SK-N-SH (cell line): ENCODE measurements at regions not wholly inside any gene's neighbourhood (a gene's known extent, or its start where the extent isn't known, plus 50 kb on each side); places are given as distances from the start of the nearest gene placed in this dataset.
A peak's percentile ranks its signal among the peaks of the same experiment; 100 is the strongest.

Experiments
- CTCF ChIA-PET: fragments of 300-600, 350-600 bp; formaldehyde crosslinking; extraction: SDS; loops from one replicate; lab custom pipeline; 2021; lab: Yijun Ruan, JAX
- POLR2A ChIA-PET: fragments of 350-600 bp; sonication (Branson Sonifier 250); formaldehyde crosslinking; extraction: SDS; loops from one replicate; lab custom pipeline; 2020; ENCODE audit warnings: antibody characterized with exemption, inconsistent platforms; lab: Yijun Ruan, JAX
- DNase-seq: peaks from one replicate; pipeline ENCODE4 v3.0.0; 2012
- H2AFZ ChIP-seq: fragments of 200-600 bp; sonication (generic); 2 replicates; pipeline ENCODE4 v1.8.1; 2016; ENCODE audit warnings: antibody characterized with exemption, mild to moderate bottlenecking, low read depth
- H3F3A ChIP-seq: fragments of 200-600 bp; sonication (generic); replicated peaks from 2 replicates; pipeline ENCODE3; 2016; ENCODE audit warnings: antibody characterized with exemption, mild to moderate bottlenecking; ENCODE audit not compliant: insufficient read depth
- H3K27ac ChIP-seq, 2 experiments: fragments of 200-500 bp in 1 of 2; fragments of 200-600 bp in 1 of 2; sonication (Bioruptor generic) in 1 of 2; sonication (generic), shearing (Covaris generic) in 1 of 2; 2 replicates each; pipeline versions ENCODE4 v1.5.1 to v1.6.1; 2014 to 2016; ENCODE audit warnings: low read depth in 2 of 2, inconsistent platforms in 1 of 2, low read length in 1 of 2, mild to moderate bottlenecking in 1 of 2, mixed read lengths in 1 of 2
- H3K27me3 ChIP-seq: fragments of 200-600 bp; sonication (generic), shearing (Covaris generic); 2 replicates; pipeline ENCODE4 v1.6.1; 2016; ENCODE audit warnings: mixed run types; ENCODE audit not compliant: insufficient read depth
- H3K36me3 ChIP-seq, 2 experiments: fragments of 200-500 bp in 1 of 2; fragments of 200-600 bp in 1 of 2; sonication (Bioruptor generic) in 1 of 2; sonication (generic) in 1 of 2; replicated peaks in 1 of 2; 2 replicates each; pipeline versions ENCODE3 to v1.5.1; 2014 to 2016; ENCODE audit warnings: low read length in 1 of 2, mild to moderate bottlenecking in 1 of 2; ENCODE audit not compliant: insufficient read depth in 2 of 2, control insufficient read depth in 1 of 2
- H3K4me1 ChIP-seq, 2 experiments: fragments of 200-500 bp in 1 of 2; fragments of 200-600 bp in 1 of 2; sonication (Bioruptor generic) in 1 of 2; sonication (generic), shearing (Covaris generic) in 1 of 2; 2 replicates each; pipeline versions ENCODE4 v1.5.1 to v1.6.1; 2014 to 2016; ENCODE audit warnings: low read depth in 1 of 2, low read length in 1 of 2, mixed run types in 1 of 2; ENCODE audit not compliant: insufficient read depth in 2 of 2, control insufficient read depth in 1 of 2
- H3K4me2 ChIP-seq: fragments of 200-600 bp; sonication (generic), shearing (Covaris generic); 2 replicates; pipeline ENCODE4 v1.6.1; 2017; ENCODE audit warnings: mixed run types
- H3K4me3 ChIP-seq, 2 experiments: fragments of 200-500 bp in 1 of 2; fragments of 200-600 bp in 1 of 2; sonication (Bioruptor generic) in 1 of 2; sonication (generic), shearing (Covaris generic) in 1 of 2; 2 replicates each; pipeline versions ENCODE4 v1.5.1 to v1.8.1; 2014 to 2016; ENCODE audit warnings: low read depth in 2 of 2, inconsistent platforms in 1 of 2, low read length in 1 of 2, mild to moderate bottlenecking in 1 of 2, mixed read lengths in 1 of 2, moderate library complexity in 1 of 2
- H3K79me2 ChIP-seq: fragments of 200-600 bp; sonication (generic); 2 replicates; pipeline ENCODE4 v1.8.1; 2017; ENCODE audit warnings: mild to moderate bottlenecking; ENCODE audit not compliant: insufficient read depth
- H3K9ac ChIP-seq: fragments of 200-600 bp; sonication (generic); 2 replicates; pipeline ENCODE4 v1.6.1; 2017; ENCODE audit warnings: mixed run types
- H3K9me2 ChIP-seq: fragments of 200-600 bp; sonication (generic); 2 replicates; pipeline ENCODE4 v1.6.1; 2017; ENCODE audit warnings: mixed run types
- H3K9me3 ChIP-seq: fragments of 200-600 bp; sonication (generic); 2 replicates; pipeline ENCODE4 v1.6.1; 2017; ENCODE audit warnings: mixed run types, mild to moderate bottlenecking, moderate library complexity
- H4K20me1 ChIP-seq: fragments of 200-600 bp; sonication (generic); 2 replicates; pipeline ENCODE4 v1.6.1; 2017; ENCODE audit warnings: mild to moderate bottlenecking, mixed run types; ENCODE audit not compliant: insufficient read depth
- CHD2 ChIP-seq: fragments of 150-350 bp; IDR thresholded peaks from 2 replicates; pipeline ENCODE4 v1.6.1; 2018; ENCODE audit warnings: low read length; ENCODE audit not compliant: partially characterized antibody
- ELF1 ChIP-seq: IDR thresholded peaks from 2 replicates; pipeline ENCODE4 v1.4.0; 2012
- EP300 ChIP-seq, 2 experiments: IDR thresholded peaks; 2 replicates each; pipeline versions ENCODE4 v1.4.0 to v1.6.1; 2012; ENCODE audit warnings: borderline replicate concordance in 1 of 2, low read depth in 1 of 2, low read length in 1 of 2
- FOSL2 ChIP-seq: IDR thresholded peaks from 2 replicates; pipeline ENCODE4 v1.4.0; 2012; ENCODE audit warnings: low read depth, mild to moderate bottlenecking, moderate library complexity, borderline replicate concordance
- FOXJ3 ChIP-seq: sonication (generic); formaldehyde crosslinking; IDR thresholded peaks from 2 replicates; pipeline ENCODE4 v1.5.1; 2020; ENCODE audit warnings: mild to moderate bottlenecking, missing genetic modification reagents
- GABPA ChIP-seq: IDR thresholded peaks from 2 replicates; pipeline ENCODE4 v1.4.0; 2012; ENCODE audit warnings: low read depth, mild to moderate bottlenecking
- MEF2A ChIP-seq: IDR thresholded peaks from 2 replicates; pipeline ENCODE4 v1.4.0; 2012; ENCODE audit warnings: low read depth, borderline replicate concordance
- MXI1 ChIP-seq: IDR thresholded peaks from 2 replicates; pipeline ENCODE4 v1.6.1; 2012; ENCODE audit warnings: mild to moderate bottlenecking, low read depth, low read length, improper control_type of control experiment
- NRF1 ChIP-seq: IDR thresholded peaks from 2 replicates; pipeline ENCODE4 v1.6.1; 2012; ENCODE audit warnings: low read depth, mild to moderate bottlenecking, low read length
- RAD21 ChIP-seq: IDR thresholded peaks from 2 replicates; pipeline ENCODE4 v1.6.1; 2012; ENCODE audit warnings: mild to moderate bottlenecking, low read length
- RCOR1 ChIP-seq: fragments of 150-350 bp; IDR thresholded peaks from 2 replicates; pipeline ENCODE4 v1.6.1; 2017; ENCODE audit warnings: antibody characterized with exemption, low read length
- RXRA ChIP-seq: IDR thresholded peaks from 2 replicates; pipeline ENCODE4 v1.4.0; 2012; ENCODE audit warnings: low read depth, mild to moderate bottlenecking, borderline replicate concordance
- TCF12 ChIP-seq: IDR thresholded peaks from 2 replicates; pipeline ENCODE4 v1.4.0; 2012
- TEAD4 ChIP-seq: IDR thresholded peaks from 2 replicates; pipeline ENCODE4 v1.4.0; 2012; ENCODE audit warnings: mild to moderate bottlenecking, borderline replicate concordance; ENCODE audit not compliant: insufficient read depth
- WGBS: methylation state at CpG from one replicate; pipeline ENCODE4 v1.1.6; 2017; ENCODE audit warnings: low lambda C conversion rate; 5-methylcytosine and 5-hydroxymethylcytosine counted together
- TF ChIP-seq, protein P1 (sequence below): IDR thresholded peaks from 2 replicates; pipeline ENCODE4; 2012
- TF ChIP-seq, protein P2 (sequence below): IDR thresholded peaks from 2 replicates; pipeline ENCODE4 v1.4.0; 2012; ENCODE audit warnings: low read depth, borderline replicate concordance
- TF ChIP-seq, protein P3 (sequence below): IDR thresholded peaks from 2 replicates; pipeline ENCODE4 v1.4.0; 2012; ENCODE audit warnings: low read depth, borderline replicate concordance
- TF ChIP-seq, protein P4 (sequence below): fragments of 200-600 bp; sonication (generic); IDR thresholded peaks from 2 replicates; pipeline ENCODE4 v1.6.1; 2017; ENCODE audit warnings: antibody characterized with exemption, mild to moderate bottlenecking, moderate library complexity

DNA sequence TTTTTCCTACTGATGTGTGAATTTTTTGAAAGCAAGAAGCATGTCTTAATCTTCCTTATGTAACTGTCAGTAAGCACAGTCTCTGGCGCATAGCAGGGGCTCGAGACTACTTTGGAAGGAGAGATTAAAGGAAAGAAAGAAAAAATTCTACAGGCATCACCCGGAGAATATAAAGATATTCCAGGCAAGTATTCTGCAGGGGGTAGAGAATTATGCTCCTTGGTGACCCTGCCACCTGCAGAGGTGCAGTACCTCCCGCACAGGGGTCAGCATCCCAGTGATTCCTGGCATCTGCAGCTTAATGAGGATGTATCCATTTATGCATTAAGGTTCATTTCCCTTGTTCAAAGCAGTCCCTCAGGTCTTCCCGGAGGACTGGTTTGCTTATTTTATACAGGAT, 87.6 kb upstream of the WLS start:
- 85% methylated on average over 5 of the region's 5 CpGs for WGBS
- no peak overlapping the region for H3K9ac ChIP-seq
- H3K79me2 ChIP-seq, result no peaks in the 10 kb centered on the region
- ChIA-PET CTCF (interaction anchor here (1.3 to 11.1 kb wide), 4 partner anchors 23 to 201 kb away, joined by 4 to 101 read pairs (median 14); no protein-coding TSS in a partner anchor), POLR2A (no interaction called here)
- H3K4me1 ChIP-seq, result peaks cover 0 to 14% of the 10 kb centered on the region in 2 experiments; a peak in 1 of 4 replicates
- no peaks in the 10 kb centered on the region for H3F3A ChIP-seq
- no peak overlapping the region for H3K4me2 ChIP-seq
- H3K4me3 ChIP-seq, result 0 out of 4 replicates have a peak overlapping the region, but pooled peaks of 1 of the 2 experiments have one; percentile 3
- no peak overlapping the region for H3K27ac ChIP-seq
- no peaks in the 10 kb centered on the region for H3K36me3 ChIP-seq
- no peaks in the 10 kb centered on the region for H3K27me3 ChIP-seq
- no peak for TF ChIP-seq TEAD4
- TF ChIP-seq TCF12, result no peak
- TF ChIP-seq FOSL2, result no peak
- TF ChIP-seq, protein P1, sequence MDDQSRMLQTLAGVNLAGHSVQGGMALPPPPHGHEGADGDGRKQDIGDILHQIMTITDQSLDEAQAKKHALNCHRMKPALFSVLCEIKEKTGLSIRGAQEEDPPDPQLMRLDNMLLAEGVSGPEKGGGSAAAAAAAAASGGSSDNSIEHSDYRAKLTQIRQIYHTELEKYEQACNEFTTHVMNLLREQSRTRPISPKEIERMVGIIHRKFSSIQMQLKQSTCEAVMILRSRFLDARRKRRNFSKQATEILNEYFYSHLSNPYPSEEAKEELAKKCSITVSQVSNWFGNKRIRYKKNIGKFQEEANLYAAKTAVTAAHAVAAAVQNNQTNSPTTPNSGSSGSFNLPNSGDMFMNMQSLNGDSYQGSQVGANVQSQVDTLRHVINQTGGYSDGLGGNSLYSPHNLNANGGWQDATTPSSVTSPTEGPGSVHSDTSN, result no peak
- TF ChIP-seq RXRA, result no peak
- TF ChIP-seq NRF1, result no peak
- no peak for DNase-seq
- no peaks in the 10 kb centered on the region for H3K9me3 ChIP-seq
- no peaks in the 10 kb centered on the region for H4K20me1 ChIP-seq
- H2AFZ ChIP-seq, result no peak overlapping the region
- H3K9me2 ChIP-seq, result no peaks in the 10 kb centered on the region

DNA sequence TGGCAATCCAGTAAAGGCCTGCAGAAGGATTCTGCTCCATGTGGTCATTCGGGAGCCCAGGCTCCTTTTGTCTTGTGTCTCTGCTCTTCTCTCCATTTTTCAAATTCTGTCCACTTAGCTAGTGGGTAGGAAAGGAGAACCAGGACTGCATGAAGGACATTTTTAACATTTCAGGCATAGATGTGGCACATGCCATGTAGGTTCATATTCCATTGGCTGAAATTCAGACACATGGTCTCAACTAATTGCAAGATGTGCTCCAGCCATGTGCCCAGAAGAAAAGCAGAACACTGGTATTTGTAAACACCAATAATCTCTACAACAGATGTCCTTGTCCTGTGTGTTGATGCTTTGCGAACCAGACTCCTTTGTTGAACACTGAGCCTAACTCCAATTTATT, 85.2 kb upstream of the WLS start:
- Histone ChIP-seq H3K36me3 (no peaks in the 10 kb centered on the region), H3K9me3 (no peaks in the 10 kb centered on the region), H2AFZ (no peak overlapping the region), H3K4me2 (no peak overlapping the region), H3K27ac (no peak overlapping the region), H3F3A (no peaks in the 10 kb centered on the region), H3K79me2 (no peaks in the 10 kb centered on the region), H3K9ac (no peak overlapping the region), H3K4me1 (peaks cover 9 to 10% of the 10 kb centered on the region in 2 experiments; a peak in 3 of 4 replicates), H3K4me3 (no peak overlapping the region), H3K9me2 (no peaks in the 10 kb centered on the region), H3K27me3 (no peaks in the 10 kb centered on the region), H4K20me1 (no peaks in the 10 kb centered on the region)
- DNase-seq, result no peak
- CTCF ChIA-PET, result interaction anchor here (11.1 kb wide), 1 partner anchor 199 kb away, joined by 101 read pairs; no protein-coding TSS in a partner anchor
- POLR2A ChIA-PET, result no interaction called here
- 74% methylated on average over 2 of the region's 2 CpGs for WGBS
- TF ChIP-seq MXI1, result no peak
- TF ChIP-seq FOXJ3 (CRISPR knock-in tag), result no peak
- no peak for TF ChIP-seq GABPA
- TF ChIP-seq TEAD4, result no peak
- TF ChIP-seq CHD2, result no peak
- no peak for TF ChIP-seq EP300 (IDR thresholded peaks at IDR 0.05; ENCODE audit: borderline replicate concordance in 1 of 2, low read depth in 1 of 2, low read length in 1 of 2)
- TF ChIP-seq, protein P2, sequence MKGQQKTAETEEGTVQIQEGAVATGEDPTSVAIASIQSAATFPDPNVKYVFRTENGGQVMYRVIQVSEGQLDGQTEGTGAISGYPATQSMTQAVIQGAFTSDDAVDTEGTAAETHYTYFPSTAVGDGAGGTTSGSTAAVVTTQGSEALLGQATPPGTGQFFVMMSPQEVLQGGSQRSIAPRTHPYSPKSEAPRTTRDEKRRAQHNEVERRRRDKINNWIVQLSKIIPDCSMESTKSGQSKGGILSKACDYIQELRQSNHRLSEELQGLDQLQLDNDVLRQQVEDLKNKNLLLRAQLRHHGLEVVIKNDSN, result no peak
- TF ChIP-seq ELF1, result no peak
- no peak for TF ChIP-seq TCF12
- TF ChIP-seq, protein P3, sequence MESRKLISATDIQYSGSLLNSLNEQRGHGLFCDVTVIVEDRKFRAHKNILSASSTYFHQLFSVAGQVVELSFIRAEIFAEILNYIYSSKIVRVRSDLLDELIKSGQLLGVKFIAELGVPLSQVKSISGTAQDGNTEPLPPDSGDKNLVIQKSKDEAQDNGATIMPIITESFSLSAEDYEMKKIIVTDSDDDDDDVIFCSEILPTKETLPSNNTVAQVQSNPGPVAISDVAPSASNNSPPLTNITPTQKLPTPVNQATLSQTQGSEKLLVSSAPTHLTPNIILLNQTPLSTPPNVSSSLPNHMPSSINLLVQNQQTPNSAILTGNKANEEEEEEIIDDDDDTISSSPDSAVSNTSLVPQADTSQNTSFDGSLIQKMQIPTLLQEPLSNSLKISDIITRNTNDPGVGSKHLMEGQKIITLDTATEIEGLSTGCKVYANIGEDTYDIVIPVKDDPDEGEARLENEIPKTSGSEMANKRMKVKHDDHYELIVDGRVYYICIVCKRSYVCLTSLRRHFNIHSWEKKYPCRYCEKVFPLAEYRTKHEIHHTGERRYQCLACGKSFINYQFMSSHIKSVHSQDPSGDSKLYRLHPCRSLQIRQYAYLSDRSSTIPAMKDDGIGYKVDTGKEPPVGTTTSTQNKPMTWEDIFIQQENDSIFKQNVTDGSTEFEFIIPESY, result no peak
- TF ChIP-seq, protein P4, sequence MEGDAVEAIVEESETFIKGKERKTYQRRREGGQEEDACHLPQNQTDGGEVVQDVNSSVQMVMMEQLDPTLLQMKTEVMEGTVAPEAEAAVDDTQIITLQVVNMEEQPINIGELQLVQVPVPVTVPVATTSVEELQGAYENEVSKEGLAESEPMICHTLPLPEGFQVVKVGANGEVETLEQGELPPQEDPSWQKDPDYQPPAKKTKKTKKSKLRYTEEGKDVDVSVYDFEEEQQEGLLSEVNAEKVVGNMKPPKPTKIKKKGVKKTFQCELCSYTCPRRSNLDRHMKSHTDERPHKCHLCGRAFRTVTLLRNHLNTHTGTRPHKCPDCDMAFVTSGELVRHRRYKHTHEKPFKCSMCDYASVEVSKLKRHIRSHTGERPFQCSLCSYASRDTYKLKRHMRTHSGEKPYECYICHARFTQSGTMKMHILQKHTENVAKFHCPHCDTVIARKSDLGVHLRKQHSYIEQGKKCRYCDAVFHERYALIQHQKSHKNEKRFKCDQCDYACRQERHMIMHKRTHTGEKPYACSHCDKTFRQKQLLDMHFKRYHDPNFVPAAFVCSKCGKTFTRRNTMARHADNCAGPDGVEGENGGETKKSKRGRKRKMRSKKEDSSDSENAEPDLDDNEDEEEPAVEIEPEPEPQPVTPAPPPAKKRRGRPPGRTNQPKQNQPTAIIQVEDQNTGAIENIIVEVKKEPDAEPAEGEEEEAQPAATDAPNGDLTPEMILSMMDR, result no peak
- TF ChIP-seq RCOR1, result no peak
- TF ChIP-seq RAD21, result no peak
- TF ChIP-seq MEF2A, result no peak
